ENCODE measurements at regions not wholly inside any gene's neighbourhood (a gene's known extent, or its start where the extent isn't known, plus 50 kb on each side); places are given as distances from the start of the nearest gene placed in this dataset.

DNA sequence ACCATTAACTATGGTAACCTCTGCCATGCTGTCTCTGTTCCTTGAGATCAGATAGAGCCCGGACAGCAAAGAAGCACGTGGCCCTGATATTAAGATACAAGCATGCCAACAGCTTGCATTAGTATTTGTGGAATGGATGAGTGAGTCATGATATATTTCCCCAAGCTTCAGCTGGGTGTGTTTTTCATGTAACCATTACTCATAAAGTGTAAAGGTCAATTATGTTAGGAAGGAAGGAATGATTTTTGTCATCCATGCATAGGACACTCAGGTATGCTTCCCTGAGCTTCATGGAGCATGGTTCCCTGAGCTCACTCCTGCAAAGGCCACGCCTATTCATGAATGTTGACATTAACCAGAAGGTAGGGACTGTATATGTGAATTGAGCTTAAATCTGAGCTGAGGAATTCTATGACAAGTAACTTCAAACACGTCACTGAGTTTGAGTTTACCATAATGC, 74.6 kb downstream of the ARL4C start:
- DNase-seq = peak; percentile 67 to 90 (median 80)
- peaks cover 0 to 2% of the 10 kb centered on the region in 2 donors for H3K36me3 Mint-ChIP-seq

GRCh38 chr2:234420408-234420807, 76.5 kb downstream of the ARL4C start:
- intact Hi-C loops (cut with micrococcal nuclease) = loop anchor here in 1 of 2 donors (5.0 to 10.0 kb wide), 2 partner anchors 74 to 128 kb away; partner anchors contain the start of gene ARL4C
- Mint-ChIP-seq H3K27ac (peak overlapping the region in 4 of 7 donors; percentile 19 to 84 (median 72)), H3K4me3 (no peak overlapping the region), H3K36me3 (no peaks in the 10 kb centered on the region), H3K4me1 (peaks cover 43% of the 10 kb centered on the region), H3K27me3 (ENCODE audit: low read depth in 3 of 3) (peaks cover 1 to 5% (median 4%) of the 10 kb centered on the region in 3 donors), H3K9me3 (peaks cover 6 to 10% (median 9%) of the 10 kb centered on the region in 7 donors)
- DNase-seq = no peak
- no peaks in the 10 kb centered on the region for H3K27me3 ChIP-seq (ENCODE audit: control insufficient read depth in 2 of 2, insufficient read depth in 2 of 2, low read length in 2 of 2)
- H4K20me1 ChIP-seq (ENCODE audit: insufficient read depth, low read length) = no peaks in the 10 kb centered on the region
- H2AFZ ChIP-seq (ENCODE audit: insufficient read depth, low read depth, low read length, poor library complexity, severe bottlenecking) = no peak overlapping the region
- no peak overlapping the region for H3K4me3 ChIP-seq (replicated peaks in 1 of 3; ENCODE audit: low read depth in 2 of 3, low read length in 3 of 3)
- H3K79me2 ChIP-seq (ENCODE audit: insufficient read depth, low read length) = no peaks in the 10 kb centered on the region
- H3K27ac ChIP-seq (ENCODE audit: low read depth in 1 of 2, low read length in 2 of 2) = no peak overlapping the region
- WGBS (ENCODE audit: insufficient coverage) = no CpG with 5 or more reads among the region's 2 CpGs
- peaks cover 38 to 51% of the 10 kb centered on the region in 2 donors for H3K4me1 ChIP-seq (ENCODE audit: control insufficient read depth in 1 of 2, insufficient read depth in 2 of 2, low read length in 2 of 2)
- no peak overlapping the region for H3K9ac ChIP-seq (ENCODE audit: insufficient read depth, low read length, poor library complexity, severe bottlenecking)
- TF ChIP-seq CTCF (IDR thresholded peaks at IDR 0.05) = no peak
- H3K4me2 ChIP-seq (replicated peaks; ENCODE audit: extremely low read depth, low read length, poor library complexity, severe bottlenecking) = no peak overlapping the region
- H3K36me3 ChIP-seq (replicated peaks in 1 of 2; ENCODE audit: control insufficient read depth in 1 of 2, insufficient read depth in 2 of 2, low read length in 2 of 2) = no peaks in the 10 kb centered on the region
- peaks cover 0 to 4% of the 10 kb centered on the region in 2 donors for H3K9me3 ChIP-seq (replicated peaks in 1 of 2; ENCODE audit: control insufficient read depth in 1 of 2, insufficient read depth in 1 of 2, low read length in 2 of 2)

More for the DNA sequence above, 74.6 kb downstream of the ARL4C start:
- Histone ChIP-seq H3K36me3 (replicated peaks in 1 of 2; ENCODE audit: control insufficient read depth in 1 of 2, insufficient read depth in 2 of 2, low read length in 2 of 2) (no peaks in the 10 kb centered on the region), H3K4me2 (replicated peaks; ENCODE audit: extremely low read depth, low read length, poor library complexity, severe bottlenecking) (no peak overlapping the region), H3K4me1 (ENCODE audit: control insufficient read depth in 1 of 2, insufficient read depth in 2 of 2, low read length in 2 of 2) (peaks cover 55 to 69% of the 10 kb centered on the region in 2 donors), H3K4me3 (replicated peaks in 1 of 3; ENCODE audit: low read depth in 2 of 3, low read length in 3 of 3) (no peak overlapping the region), H4K20me1 (ENCODE audit: insufficient read depth, low read length) (no peaks in the 10 kb centered on the region), H2AFZ (ENCODE audit: insufficient read depth, low read depth, low read length, poor library complexity, severe bottlenecking) (no peak overlapping the region), H3K79me2 (ENCODE audit: insufficient read depth, low read length) (no peaks in the 10 kb centered on the region), H3K9ac (ENCODE audit: insufficient read depth, low read length, poor library complexity, severe bottlenecking) (peak overlapping the region; percentile 11), H3K27ac (ENCODE audit: low read depth in 1 of 2, low read length in 2 of 2) (peak overlapping the region; percentile 51 to 92), H3K27me3 (ENCODE audit: control insufficient read depth in 2 of 2, insufficient read depth in 2 of 2, low read length in 2 of 2) (no peaks in the 10 kb centered on the region), H3K9me3 (replicated peaks in 1 of 2; ENCODE audit: control insufficient read depth in 1 of 2, insufficient read depth in 1 of 2, low read length in 2 of 2) (peaks cover 0 to 4% of the 10 kb centered on the region in 2 donors)
- H3K4me3 Mint-ChIP-seq = no peak overlapping the region
- peaks cover 6 to 10% (median 9%) of the 10 kb centered on the region in 7 donors for H3K9me3 Mint-ChIP-seq
- 80% methylated on average over 1 of the region's 4 CpGs for WGBS (ENCODE audit: insufficient coverage)
- H3K4me1 Mint-ChIP-seq = peaks cover 59% of the 10 kb centered on the region
- no peak for TF ChIP-seq CTCF (IDR thresholded peaks at IDR 0.05)
- peaks cover 1 to 4% (median 2%) of the 10 kb centered on the region in 3 donors for H3K27me3 Mint-ChIP-seq (ENCODE audit: low read depth in 3 of 3)
- intact Hi-C loops (cut with micrococcal nuclease) = loop anchor here in 1 of 2 donors (5.0 to 10.0 kb wide), 2 partner anchors 72 to 130 kb away; partner anchors contain the start of gene ARL4C
- peak overlapping the region in 6 of 7 donors; percentile 46 to 94 (median 84) for H3K27ac Mint-ChIP-seq
